HEK293T (cell line): ENCODE measurements at regions not wholly inside any gene's neighbourhood (a gene's known extent, or its start where the extent isn't known, plus 50 kb on each side); places are given as distances from the start of the nearest gene placed in this dataset.
"Not testable (repeated sequence)": the region's sequence is repeated elsewhere in the genome, so short reads cannot be mapped to it uniquely, and the experiment has no call there.

Experiments used
- CTCF ChIA-PET: fragments of 350-600 bp; formaldehyde crosslinking; extraction: SDS; loops from one replicate; lab custom pipeline; 2021; ENCODE audit warnings: antibody characterized with exemption, inconsistent platforms; lab: Yijun Ruan, JAX
- POLR2A ChIA-PET: fragments of 350-600 bp; formaldehyde crosslinking; extraction: SDS; loops from one replicate; lab custom pipeline; 2020; ENCODE audit warnings: antibody characterized with exemption, inconsistent platforms; lab: Yijun Ruan, JAX
- DNase-seq: peaks from one replicate; pipeline ENCODE4 v3.0.0; 2012; ENCODE audit warnings: mixed read lengths; ENCODE audit errors: extremely low spot score
- ARNT ChIP-seq: fragments of 450-650 bp; IDR thresholded peaks from 2 replicates; pipeline ENCODE4 v1.6.1; 2017; ENCODE audit warnings: mild to moderate bottlenecking
- BHLHE40 ChIP-seq: fragments of 450-650 bp; IDR thresholded peaks from 2 replicates; pipeline ENCODE4 v1.6.1; 2016; ENCODE audit warnings: mild to moderate bottlenecking, moderate library complexity, borderline replicate concordance
- CTBP1 ChIP-seq: fragments of 450-650 bp; IDR thresholded peaks from 2 replicates; pipeline ENCODE4 v1.6.1; 2016; ENCODE audit warnings: borderline replicate concordance
- ELF4 ChIP-seq: fragments of 450-650 bp; IDR thresholded peaks from 2 replicates; pipeline ENCODE4 v1.6.1; 2017; ENCODE audit warnings: antibody characterized with exemption
- FOXA1 ChIP-seq: fragments of 450-650 bp; IDR thresholded peaks from 2 replicates; pipeline ENCODE4 v1.6.1; 2016; ENCODE audit warnings: mild to moderate bottlenecking
- FOXK2 ChIP-seq: fragments of 450-650 bp; IDR thresholded peaks from 2 replicates; pipeline ENCODE4 v1.6.1; 2016; ENCODE audit warnings: mild to moderate bottlenecking
- FOXM1 ChIP-seq: fragments of 450-650 bp; IDR thresholded peaks from 2 replicates; pipeline ENCODE4 v1.6.1; 2017; ENCODE audit warnings: mild to moderate bottlenecking, borderline replicate concordance
- HDGF ChIP-seq: fragments of 450-650 bp; IDR thresholded peaks from 2 replicates; pipeline ENCODE4 v1.6.1; 2017; ENCODE audit warnings: antibody characterized with exemption, borderline replicate concordance
- L3MBTL2 ChIP-seq: fragments of 450-650 bp; conservative IDR thresholded peaks from 2 replicates; pipeline ENCODE4 v1.6.1; 2016; ENCODE audit warnings: mild to moderate bottlenecking
- LEF1 ChIP-seq: fragments of 450-650 bp; IDR thresholded peaks from 2 replicates; pipeline ENCODE4 v1.6.1; 2017; ENCODE audit warnings: mild to moderate bottlenecking, borderline replicate concordance
- NFRKB ChIP-seq: fragments of 450-650 bp; IDR thresholded peaks from 2 replicates; pipeline ENCODE4 v1.6.1; 2016; ENCODE audit warnings: mild to moderate bottlenecking, moderate library complexity
- PKNOX1 ChIP-seq: fragments of 450-650 bp; IDR thresholded peaks from 2 replicates; pipeline ENCODE4 v1.6.1; 2016
- SP1 ChIP-seq: fragments of 450-650 bp; IDR thresholded peaks from 2 replicates; pipeline ENCODE4 v1.6.1; 2017
- SUZ12 ChIP-seq: fragments of 450-650 bp; IDR thresholded peaks from 2 replicates; pipeline ENCODE4 v1.6.1; 2016; ENCODE audit warnings: mild to moderate bottlenecking
- TARDBP ChIP-seq: fragments of 450-650 bp; IDR thresholded peaks from 2 replicates; pipeline ENCODE4 v1.6.1; 2016
- ZNF384 ChIP-seq: fragments of 450-650 bp; IDR thresholded peaks from 2 replicates; pipeline ENCODE4 v1.6.1; 2016

DNA sequence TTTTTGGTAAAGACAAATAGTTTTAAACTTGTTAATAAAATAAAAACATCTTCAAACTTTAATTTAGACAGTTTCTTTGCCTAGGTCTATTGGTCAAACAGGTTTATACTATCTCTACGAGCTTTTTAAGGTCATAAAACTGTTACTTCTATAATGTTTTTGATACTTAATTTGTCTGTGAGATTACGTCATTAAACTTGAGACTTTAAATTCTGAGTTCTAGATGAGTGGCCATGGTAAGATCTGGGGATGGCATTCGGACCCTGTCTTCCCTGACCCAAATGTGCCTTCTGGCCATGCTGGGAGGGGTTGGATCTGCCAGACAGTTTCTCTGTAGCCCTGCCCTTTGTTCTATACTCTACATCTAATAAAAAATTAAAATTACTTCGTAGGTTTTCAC, 497.8 kb downstream of the TMEM135 start:
- ChIA-PET CTCF (no interaction called here), POLR2A (no interaction called here)
- DNase-seq, result no peak
- TF ChIP-seq FOXM1 (no peak), ELF4 (no peak), CTBP1 (no peak), ZNF384 (no peak)

DNA sequence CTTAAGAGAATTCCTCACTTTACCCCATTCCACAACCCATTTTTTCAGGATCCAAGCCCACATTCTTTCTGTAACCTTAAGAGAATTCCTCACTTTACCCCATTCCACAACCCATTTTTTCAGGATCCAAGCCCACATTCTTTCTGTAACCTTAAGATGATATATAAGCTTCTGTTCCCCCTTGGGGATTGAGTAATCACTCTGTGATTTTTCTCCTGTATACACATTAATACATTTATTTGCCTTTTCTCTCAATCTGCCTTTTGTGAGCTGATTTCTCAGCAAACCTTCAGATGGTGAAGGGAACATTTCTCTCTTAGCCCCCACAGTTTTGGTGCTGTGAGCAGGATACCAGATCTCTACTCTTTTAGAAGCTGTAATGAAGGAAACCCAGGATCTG, 494.1 kb downstream of the TMEM135 start:
- POLR2A ChIA-PET, DNase-seq, CTCF ChIA-PET: not testable (repeated sequence)

DNA sequence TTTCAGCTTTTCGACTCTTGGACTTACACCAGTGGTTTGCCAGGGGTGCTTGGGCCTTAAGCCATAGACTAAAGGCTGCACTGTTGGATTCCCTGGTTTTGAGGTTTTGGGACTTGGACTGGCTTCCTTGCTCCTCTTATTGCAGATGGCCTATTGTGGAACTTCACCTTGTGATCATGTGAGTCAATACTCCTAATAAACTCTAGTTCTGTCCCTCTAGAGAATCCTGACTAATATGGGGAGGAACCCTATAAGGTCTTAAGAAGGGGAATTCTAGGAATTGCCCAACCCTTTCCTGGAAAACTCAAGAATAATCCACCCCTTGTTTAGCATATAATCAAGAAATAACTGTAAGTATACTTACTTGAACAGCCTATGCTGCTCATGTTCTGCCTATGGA, 491.8 kb downstream of the TMEM135 start:
- POLR2A ChIA-PET, result no interaction called here
- CTCF ChIA-PET, result no interaction called here

GRCh38 chr11:87528752-87529151, 491.0 kb downstream of the TMEM135 start:
- CTCF ChIA-PET, result no interaction called here
- TF ChIP-seq BHLHE40 (no peak), ARNT (no peak), PKNOX1 (no peak), FOXM1 (no peak)
- POLR2A ChIA-PET, result no interaction called here
- DNase-seq, result no peak

More for the DNA sequence above, 491.8 kb downstream of the TMEM135 start:
- no peak for DNase-seq
- TF ChIP-seq FOXA1 (no peak), TARDBP (no peak)

- POLR2A ChIA-PET, result no interaction called here
- CTCF ChIA-PET, result no interaction called here
- TF ChIP-seq PKNOX1 (no peak), SP1 (no peak), ELF4 (no peak), FOXA1 (no peak), ZNF384 (no peak), FOXK2 (no peak), CTBP1 (no peak), ARNT (no peak), FOXM1 (no peak), TARDBP (no peak), NFRKB (no peak), HDGF (no peak), BHLHE40 (no peak), L3MBTL2 (no peak), LEF1 (no peak), SUZ12 (no peak)
- DNase-seq, result no peak
These were observed 485.5 kb downstream of the TMEM135 start for GRCh38 chr11:87523276-87523675.

GRCh38 chr11:87518266-87518665, 480.5 kb downstream of the TMEM135 start:
- no peak for DNase-seq
- TF ChIP-seq ZNF384 (no peak), HDGF (no peak), L3MBTL2 (no peak)
- ChIA-PET POLR2A (no interaction called here), CTCF (no interaction called here)

- ChIA-PET POLR2A (no interaction called here), CTCF (no interaction called here)
- no peak for DNase-seq
- no peak for TF ChIP-seq ARNT
- TF ChIP-seq FOXA1, result no peak
- no peak for TF ChIP-seq L3MBTL2
- no peak for TF ChIP-seq FOXK2
- no peak for TF ChIP-seq PKNOX1
- no peak for TF ChIP-seq SP1
- no peak for TF ChIP-seq TARDBP
- no peak for TF ChIP-seq ELF4
- TF ChIP-seq SUZ12, result no peak
- TF ChIP-seq BHLHE40, result no peak
- no peak for TF ChIP-seq NFRKB
- no peak for TF ChIP-seq LEF1
- no peak for TF ChIP-seq HDGF
- TF ChIP-seq FOXM1, result no peak
- no peak for TF ChIP-seq ZNF384
- TF ChIP-seq CTBP1, result no peak
These were observed 479.6 kb downstream of the TMEM135 start for GRCh38 chr11:87517351-87517750.

DNA sequence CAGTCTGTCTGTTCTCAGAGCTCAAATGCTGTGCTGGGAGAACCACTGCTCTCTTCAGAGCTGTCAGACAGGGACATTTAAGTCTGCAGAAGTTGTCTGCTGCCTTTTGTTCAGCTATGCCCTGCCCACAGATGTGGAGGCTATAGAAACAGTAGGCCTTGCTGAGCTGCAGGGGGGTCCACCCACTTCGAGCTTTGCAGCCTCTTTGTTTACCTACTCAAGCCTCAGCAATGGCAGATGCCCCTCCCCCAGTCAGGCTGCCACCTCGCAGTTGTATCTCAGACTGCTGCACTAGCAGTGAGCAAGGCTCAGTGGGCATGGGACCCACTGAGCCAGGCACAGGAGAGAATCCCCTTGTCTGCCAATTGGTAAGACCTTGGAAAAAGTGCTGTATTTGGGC, 470.0 kb downstream of the TMEM135 start:
- CTCF ChIA-PET, POLR2A ChIA-PET, DNase-seq: not testable (repeated sequence)

DNA sequence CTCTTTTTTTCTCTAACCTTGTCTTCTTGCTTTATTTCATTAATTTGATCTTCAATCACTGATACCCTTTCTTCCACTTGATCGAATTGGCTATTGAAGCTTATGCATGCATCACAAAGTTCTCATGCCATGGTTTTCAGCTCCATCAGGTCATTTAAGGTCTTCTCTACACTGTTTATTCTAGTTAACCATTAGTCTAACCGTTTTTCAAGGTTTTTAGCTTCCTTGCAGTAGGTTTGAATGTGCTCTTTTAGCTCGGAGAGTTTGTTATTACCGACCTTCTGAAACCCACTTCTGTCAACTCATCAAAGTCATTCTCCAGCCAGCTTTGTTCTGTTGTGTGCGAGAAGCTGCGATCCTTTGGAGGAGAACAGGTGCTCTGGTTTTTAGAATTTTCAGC, 469.2 kb downstream of the TMEM135 start:
- DNase-seq, POLR2A ChIA-PET, CTCF ChIA-PET: not testable (repeated sequence)
